Left forelimb (tissue), 1 donor: ENCODE measurements at regions not wholly inside any gene's neighbourhood (a gene's known extent, or its start where the extent isn't known, plus 50 kb on each side); places are given as distances from the start of the nearest gene placed in this dataset.

Experiments used
- DNase-seq: peaks from one replicate; pipeline ENCODE4 v3.0.0-alpha.2; 2018; ENCODE audit warnings: low spot score

DNA sequence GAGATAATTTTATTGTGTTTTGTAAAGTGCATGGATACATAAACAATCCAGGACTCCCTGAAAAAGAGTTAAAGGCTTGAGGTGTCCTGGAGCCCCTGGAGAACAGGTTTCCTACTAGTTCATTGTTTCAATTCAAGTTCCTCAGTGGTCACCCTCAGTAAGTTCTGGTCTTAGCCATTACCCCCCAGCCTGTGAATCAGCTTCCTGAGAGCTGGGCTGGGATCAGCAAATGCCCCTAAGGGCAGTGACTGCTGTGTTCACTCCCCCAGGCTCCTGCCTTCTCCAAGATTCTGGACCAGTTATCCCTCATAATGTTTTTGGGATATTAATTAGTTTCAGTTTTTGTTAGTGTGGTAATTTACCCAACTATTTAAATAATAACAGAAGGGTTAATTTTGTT, 151.6 kb upstream of the PRSS58 start:
- DNase-seq: no peak

DNA sequence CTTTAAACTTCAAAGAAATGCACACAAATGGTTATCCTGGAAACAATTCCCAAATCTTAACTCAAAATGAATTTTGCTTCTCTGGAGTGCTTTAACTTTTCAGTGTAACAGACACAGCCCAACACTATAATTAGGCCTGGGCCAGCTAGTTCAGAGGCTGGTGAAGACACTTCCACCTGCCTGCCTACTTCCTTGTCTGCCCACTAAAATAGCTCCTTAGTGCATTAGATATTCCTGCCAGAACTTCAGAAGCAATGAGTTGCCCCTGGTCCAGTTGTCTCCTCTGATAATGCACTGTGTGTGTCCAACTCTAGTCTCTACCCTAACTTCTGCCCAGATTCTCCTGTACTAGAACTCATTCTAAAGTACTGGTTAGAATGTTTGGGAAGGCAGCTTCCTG, 150.9 kb upstream of the PRSS58 start:
- no peak for DNase-seq

DNA sequence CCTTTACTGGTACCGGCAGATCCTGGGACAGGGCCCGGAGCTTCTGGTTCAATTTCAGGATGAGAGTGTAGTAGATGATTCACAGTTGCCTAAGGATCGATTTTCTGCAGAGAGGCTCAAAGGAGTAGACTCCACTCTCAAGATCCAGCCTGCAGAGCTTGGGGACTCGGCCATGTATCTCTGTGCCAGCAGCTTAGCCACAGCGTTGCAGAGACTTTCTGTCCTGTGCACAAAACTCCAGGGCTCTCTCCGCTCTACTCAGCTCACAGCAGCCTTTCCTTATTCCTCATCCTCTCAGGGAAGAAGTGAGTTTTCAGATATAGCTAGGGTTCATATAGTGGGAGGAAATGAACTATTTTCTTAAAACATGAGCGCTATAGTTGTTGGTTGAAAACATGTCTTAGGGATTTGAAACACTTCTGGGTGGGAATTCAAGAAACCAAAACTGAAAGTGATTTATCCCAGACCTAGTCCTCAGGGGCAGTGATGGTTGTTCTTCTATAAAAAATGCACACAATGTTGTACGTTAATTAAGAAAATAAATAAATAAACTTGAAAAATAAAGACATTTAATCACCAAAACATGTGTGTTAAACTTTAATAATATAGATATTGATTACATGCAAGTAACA, 150.2 kb upstream of the PRSS58 start:
- DNase-seq: no peak

DNA sequence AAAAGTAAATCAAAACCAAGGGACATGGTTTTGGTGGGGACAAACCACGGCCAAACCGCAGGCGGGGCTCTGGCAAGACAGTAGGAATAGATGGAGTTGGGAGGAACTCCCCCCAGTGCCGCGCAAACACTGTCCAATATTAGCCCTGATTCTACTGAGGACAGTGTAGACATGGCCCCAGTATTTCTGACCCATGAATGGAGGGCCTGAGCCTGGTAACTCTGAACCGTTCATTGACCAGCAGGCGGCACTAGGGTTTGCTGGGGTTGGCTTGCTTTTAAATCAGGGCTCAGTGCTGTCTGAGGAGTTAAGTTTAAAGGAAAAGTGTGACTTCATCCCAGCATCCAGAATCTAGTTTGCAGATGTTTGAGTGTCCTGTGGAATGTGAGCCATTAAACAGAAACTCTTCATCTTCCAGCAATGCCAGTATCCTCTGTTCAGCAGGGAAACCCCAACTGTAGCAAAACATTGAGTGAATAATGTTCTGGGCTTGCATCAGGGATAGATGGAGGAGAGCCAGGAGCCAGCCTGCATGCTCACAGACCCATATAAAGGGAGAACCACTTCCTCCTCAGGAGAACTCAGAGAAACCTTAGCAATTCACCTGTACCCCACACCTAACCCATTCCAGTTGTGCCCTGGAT, 147.4 kb upstream of the PRSS58 start:
- DNase-seq: no peak

DNA sequence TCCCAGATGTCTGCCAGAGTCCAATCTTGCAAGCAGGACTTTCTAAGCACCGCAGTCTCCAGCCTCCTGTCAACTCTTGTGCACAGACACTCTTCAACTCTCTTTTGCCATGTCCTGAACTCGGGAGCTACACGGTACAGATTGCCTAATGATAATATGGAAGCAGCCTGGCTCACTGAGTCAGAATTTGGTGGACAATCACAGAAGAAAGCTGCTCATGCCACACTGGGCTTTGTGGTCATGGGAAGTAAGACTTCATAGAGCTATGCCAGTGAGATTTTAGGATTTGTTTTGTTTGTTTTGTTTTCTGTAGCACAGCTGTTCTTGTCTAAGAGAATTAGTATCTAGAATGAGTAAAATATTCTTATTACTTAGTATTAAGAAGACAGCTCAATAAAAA, 144.1 kb upstream of the PRSS58 start:
- no peak for DNase-seq

- no peak for DNase-seq
Measured at GRCh38 chr7:142400042-142400533, 142.2 kb upstream of the PRSS58 start.

- no peak for DNase-seq
Measured at GRCh38 chr7:142391191-142391992, 133.5 kb upstream of the PRSS58 start.

DNA sequence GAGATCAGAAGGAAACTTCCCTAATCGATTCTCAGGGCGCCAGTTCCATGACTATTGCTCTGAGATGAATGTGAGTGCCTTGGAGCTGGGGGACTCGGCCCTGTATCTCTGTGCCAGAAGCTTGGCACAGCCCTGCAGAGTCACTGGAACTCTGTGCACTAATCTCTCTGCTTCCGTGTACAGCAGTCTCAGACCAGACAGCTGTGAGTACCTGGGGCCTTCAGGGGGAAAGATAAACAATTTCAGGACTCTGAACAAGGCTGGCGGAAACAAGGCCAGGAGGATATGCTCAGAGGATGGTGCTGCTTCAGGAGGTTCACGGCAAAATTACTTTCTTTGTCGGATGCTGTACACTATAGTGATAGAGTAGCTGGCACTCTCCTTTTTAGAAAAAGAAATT, 131.7 kb upstream of the PRSS58 start:
- DNase-seq: no peak

- DNase-seq: no peak
Measured at GRCh38 chr7:142385491-142386340, 127.9 kb upstream of the PRSS58 start.

GRCh38 chr7:142384493-142384922, 126.7 kb upstream of the PRSS58 start:
- no peak for DNase-seq

- DNase-seq: no peak
Measured at GRCh38 chr7:142383841-142384492, 126.1 kb upstream of the PRSS58 start.

GRCh38 chr7:142381727-142382390, 124.0 kb upstream of the PRSS58 start:
- DNase-seq: no peak

- DNase-seq: no peak
Measured at GRCh38 chr7:142380069-142380468, 122.2 kb upstream of the PRSS58 start.

GRCh38 chr7:142379201-142379885, 121.5 kb upstream of the PRSS58 start:
- DNase-seq: no peak

GRCh38 chr7:142377567-142377966, 119.7 kb upstream of the PRSS58 start:
- DNase-seq: no peak

DNA sequence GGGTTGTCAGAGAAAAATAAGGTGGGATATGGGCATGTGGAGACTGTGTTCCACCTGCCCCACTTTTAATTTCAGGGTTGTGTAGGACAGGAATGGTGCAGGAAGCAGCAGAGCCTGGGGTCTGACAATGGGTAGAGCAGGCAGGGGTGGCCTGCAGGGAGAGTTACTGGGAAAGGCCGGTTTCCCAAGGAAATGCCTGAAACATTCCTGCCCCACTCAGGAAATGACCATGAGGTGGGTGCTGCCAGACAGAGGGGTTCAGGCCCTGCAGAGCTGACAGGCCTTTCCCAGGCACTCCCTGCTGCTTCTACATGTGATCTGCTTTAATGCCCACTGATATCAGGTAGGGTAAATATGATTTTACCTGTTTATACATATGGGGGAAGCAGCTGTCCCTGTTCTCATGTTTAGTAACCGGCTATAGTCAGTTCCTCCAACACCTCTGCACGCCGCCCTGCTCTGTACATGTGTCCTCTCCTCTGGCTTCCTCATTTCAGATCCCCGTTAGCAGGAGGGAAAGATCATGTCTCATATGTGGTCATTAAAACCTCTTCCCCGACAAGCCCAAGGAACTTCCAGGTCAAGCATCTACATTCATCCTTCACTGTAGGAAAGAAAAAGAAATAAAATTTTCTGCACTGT, 118.6 kb upstream of the PRSS58 start:
- no peak for DNase-seq

- DNase-seq: no peak
Measured at GRCh38 chr7:142375710-142376313, 118.0 kb upstream of the PRSS58 start.

DNA sequence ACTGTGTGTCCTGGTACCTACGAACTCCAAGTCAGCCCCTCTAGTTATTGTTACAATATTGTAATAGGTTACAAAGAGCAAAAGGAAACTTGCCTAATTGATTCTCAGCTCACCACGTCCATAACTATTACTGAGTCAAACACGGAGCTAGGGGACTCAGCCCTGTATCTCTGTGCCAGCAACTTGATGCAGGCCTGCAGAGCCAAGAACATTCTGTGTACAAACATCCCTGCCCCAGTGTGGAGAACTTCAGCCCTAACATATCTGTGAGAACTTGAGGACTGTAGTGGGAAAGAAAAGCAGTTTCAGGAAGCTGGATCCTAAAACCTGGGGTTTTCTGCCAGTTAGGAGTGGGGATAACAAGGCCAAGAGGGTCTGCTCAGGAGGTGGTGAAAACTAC, 114.9 kb upstream of the PRSS58 start:
- no peak for DNase-seq

GRCh38 chr7:142371586-142372377, 113.9 kb upstream of the PRSS58 start:
- DNase-seq: no peak
